HG03103 (cell line): ENCODE measurements at regions not wholly inside any gene's neighbourhood (a gene's known extent, or its start where the extent isn't known, plus 50 kb on each side); places are given as distances from the start of the nearest gene placed in this dataset.
"Not testable (repeated sequence)": the region's sequence is repeated elsewhere in the genome, so short reads cannot be mapped to it uniquely, and the experiment has no call there.

Source experiments
- ATAC-seq: cut with Tn5 transposase; IDR thresholded peaks from one replicate; pipeline ENCODE4 v1.9.1; 2021; ENCODE audit warnings: low read depth; ENCODE audit not compliant: unreplicated experiment

- ATAC-seq, result no peak
These were observed 209.8 kb downstream of the CSNK1G3 start for GRCh38 chr5:123721675-123722276.

GRCh38 chr5:123720955-123721354 is 209.0 kb downstream of the CSNK1G3 start:
- no peak for ATAC-seq

- ATAC-seq, result no peak
These were observed 208.4 kb downstream of the CSNK1G3 start for GRCh38 chr5:123720339-123720738.

- no peak for ATAC-seq
These were observed 207.0 kb downstream of the CSNK1G3 start for GRCh38 chr5:123719004-123719403.

- no peak for ATAC-seq
These were observed 206.3 kb downstream of the CSNK1G3 start for GRCh38 chr5:123718238-123718637.

GRCh38 chr5:123717139-123717538 is 205.2 kb downstream of the CSNK1G3 start:
- ATAC-seq, result no peak

GRCh38 chr5:123710031-123710430 is 198.1 kb downstream of the CSNK1G3 start:
- no peak for ATAC-seq

- ATAC-seq, result no peak
These were observed 197.4 kb downstream of the CSNK1G3 start for GRCh38 chr5:123709422-123709821.

- no peak for ATAC-seq
These were observed 196.3 kb downstream of the CSNK1G3 start for GRCh38 chr5:123708074-123708806.

- ATAC-seq, result no peak
These were observed 194.6 kb downstream of the CSNK1G3 start for GRCh38 chr5:123706531-123706930.

- ATAC-seq, result no peak
These were observed 193.8 kb downstream of the CSNK1G3 start for GRCh38 chr5:123705741-123706140.

- ATAC-seq, result no peak
These were observed 189.7 kb downstream of the CSNK1G3 start for GRCh38 chr5:123701511-123702200.

- no peak for ATAC-seq
These were observed 188.8 kb downstream of the CSNK1G3 start for GRCh38 chr5:123700624-123701287.

GRCh38 chr5:123699571-123699970 is 187.6 kb downstream of the CSNK1G3 start:
- ATAC-seq, result no peak

GRCh38 chr5:123698937-123699336 is 187.0 kb downstream of the CSNK1G3 start:
- not testable (repeated sequence) for ATAC-seq

GRCh38 chr5:123696921-123697341 is 185.0 kb downstream of the CSNK1G3 start:
- ATAC-seq, result no peak

- ATAC-seq, result no peak
These were observed 178.8 kb downstream of the CSNK1G3 start for GRCh38 chr5:123690821-123691220.

GRCh38 chr5:123681061-123681460 is 169.1 kb downstream of the CSNK1G3 start:
- no peak for ATAC-seq

GRCh38 chr5:123673107-123673506 is 161.1 kb downstream of the CSNK1G3 start:
- no peak for ATAC-seq

GRCh38 chr5:123671711-123672456 is 159.9 kb downstream of the CSNK1G3 start:
- ATAC-seq, result no peak
